HL-60/S4 treated with phorbol 12-myristate 13-acetate at 8.2 ng/mL for 4 days and 3 days (cell line): ENCODE measurements at regions not wholly inside any gene's neighbourhood (a gene's known extent, or its start where the extent isn't known, plus 50 kb on each side); places are given as distances from the start of the nearest gene placed in this dataset.

Experiments used
- in situ Hi-C: fragments of 300-500 bp; cut with MboI; formaldehyde crosslinking; loops from 2 replicates; pipeline ENCODE4 v1.15.0; 2022; ENCODE audit warnings: low sequenced_read_pairs

DNA sequence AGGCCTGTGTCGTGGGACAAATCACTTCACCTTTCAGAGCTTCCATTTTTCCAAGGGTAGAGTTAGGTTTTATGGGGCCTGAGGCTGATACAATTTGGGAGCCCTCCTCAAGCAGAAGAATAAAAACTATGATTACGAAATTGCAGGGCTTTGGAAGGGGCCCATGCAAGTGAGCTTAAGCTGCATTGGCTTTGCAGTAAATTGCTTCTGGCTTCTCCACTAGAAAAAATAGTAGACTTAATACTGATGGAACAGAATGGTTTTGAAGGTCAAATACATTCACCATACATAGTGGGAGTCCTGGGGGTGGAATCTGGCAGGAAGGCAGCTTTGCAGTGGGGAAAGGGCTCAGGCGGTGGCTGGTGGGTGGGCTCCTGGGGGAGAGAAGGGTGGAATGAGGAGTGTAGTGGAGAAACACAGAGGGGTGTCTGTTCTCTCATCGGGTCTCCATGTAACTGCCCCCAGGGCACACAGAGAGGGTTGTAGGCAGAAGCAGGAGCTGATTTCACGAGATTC lies 55.9 kb upstream of the RNF24 start:
- in situ Hi-C loops: no loop called here

DNA sequence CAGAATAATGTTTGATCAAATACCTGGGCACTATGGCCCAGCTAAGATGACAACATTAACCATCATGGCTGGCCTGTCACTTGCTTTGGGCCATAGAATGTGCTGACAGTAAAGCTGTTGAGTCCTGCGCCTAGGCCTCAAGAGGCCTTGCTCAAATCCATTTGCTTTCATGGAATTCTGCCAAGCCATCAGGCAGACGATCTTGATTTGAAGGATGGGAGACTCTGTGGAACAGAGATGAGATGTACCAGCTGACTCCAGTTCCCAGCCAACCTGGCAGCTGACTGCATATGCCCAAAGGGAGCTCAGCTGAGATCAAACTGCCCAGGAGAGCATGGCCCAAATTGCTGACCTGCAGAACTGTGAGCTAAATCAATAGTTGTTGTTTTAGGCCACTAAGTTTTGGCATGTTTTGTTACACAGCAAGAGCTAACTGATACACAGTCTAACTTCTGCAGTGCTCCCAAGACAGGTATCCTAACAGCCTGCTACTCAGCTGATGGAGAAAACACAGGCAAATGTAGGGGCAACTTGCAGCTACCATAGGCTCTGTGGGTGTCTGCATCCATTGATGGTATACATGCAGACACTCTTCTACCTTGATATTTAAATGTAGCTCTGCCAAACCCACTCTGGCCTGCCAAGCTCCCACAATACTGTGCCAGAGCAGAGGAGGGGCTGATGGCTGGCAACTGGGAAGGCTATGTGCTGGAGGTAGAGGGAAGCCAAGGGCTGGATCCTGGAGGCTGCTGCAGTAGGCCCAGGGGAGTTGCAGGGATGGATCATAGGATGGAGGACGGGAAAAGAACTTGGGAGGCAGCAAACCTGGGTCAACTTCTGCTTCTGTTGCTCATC lies 55.2 kb upstream of the RNF24 start:
- in situ Hi-C loops: no loop called here

DNA sequence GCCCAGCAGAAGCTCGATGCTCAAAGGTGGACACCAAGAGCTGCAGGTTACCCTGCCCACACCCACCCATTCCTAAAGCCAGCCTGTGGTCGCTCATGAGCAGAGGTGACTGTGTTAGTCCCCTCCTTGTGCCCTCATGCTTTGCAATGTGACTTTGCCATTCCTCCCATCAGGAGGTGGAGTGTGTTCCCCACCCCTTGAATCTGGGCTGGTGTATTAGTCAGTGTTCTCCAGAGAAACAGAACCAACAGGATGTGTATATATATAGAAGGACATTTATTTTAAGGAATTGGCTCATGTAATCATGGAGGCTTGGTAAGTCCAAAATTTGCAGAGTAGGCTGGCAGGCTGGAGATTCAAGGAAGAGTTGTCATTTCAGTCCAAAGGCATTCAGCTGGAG lies 54.4 kb upstream of the RNF24 start:
- in situ Hi-C loops: no loop called here

DNA sequence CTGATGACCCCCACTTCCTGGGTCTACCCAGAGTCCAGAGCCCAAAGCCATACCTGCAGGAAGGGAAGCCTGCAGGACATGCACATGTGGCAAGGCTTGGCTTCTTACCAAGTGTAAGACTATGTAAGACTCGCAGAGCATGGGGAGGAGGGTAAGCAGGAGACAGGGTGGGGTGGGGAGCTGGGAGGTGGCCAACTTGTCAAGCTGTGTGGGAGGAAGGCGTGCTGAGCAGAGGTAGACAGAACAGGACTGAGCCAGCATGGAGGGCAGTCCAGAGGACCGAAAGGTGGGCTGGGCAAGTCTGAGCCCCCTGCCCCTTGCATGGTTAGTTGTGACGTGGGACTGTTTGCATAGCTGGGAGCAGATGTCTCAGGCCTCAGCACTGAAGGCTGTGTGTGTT lies 53.4 kb upstream of the RNF24 start:
- in situ Hi-C loops: no loop called here

- in situ Hi-C loops: no loop called here
Observed at GRCh38 chr20:4067600-4068261, 52.4 kb upstream of the RNF24 start.

DNA sequence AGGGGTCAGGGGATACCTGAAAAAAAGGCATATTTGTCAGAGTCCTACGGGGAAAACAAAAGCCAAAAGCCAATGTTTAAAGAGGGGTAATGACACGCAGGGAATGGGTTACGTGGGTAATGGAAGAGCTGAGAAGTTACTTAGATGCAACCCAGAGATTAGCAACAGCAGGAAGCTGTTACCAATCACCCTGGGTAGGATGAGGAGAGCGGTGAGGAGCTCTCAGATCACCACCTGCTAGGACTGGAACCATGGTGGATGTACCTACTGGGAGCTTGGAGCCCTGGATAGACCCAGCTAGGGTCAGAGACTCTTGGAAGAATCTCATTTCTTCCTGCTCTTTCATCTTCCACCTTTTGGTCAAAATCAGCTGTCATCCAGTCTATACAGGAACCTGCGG lies 51.2 kb upstream of the RNF24 start:
- in situ Hi-C loops: no loop called here

- in situ Hi-C loops: no loop called here
Observed at GRCh38 chr20:4065391-4065844, 50.1 kb upstream of the RNF24 start.
